CD4-positive, alpha-beta T cell treated with Interleukin-17A for 1 hour (primary cell): ENCODE measurements at regions not wholly inside any gene's neighbourhood (a gene's known extent, or its start where the extent isn't known, plus 50 kb on each side); places are given as distances from the start of the nearest gene placed in this dataset.

Experiments
- DNase-seq: peaks from one replicate; pipeline ENCODE4 v3.0.0-alpha.2; 2020

DNA sequence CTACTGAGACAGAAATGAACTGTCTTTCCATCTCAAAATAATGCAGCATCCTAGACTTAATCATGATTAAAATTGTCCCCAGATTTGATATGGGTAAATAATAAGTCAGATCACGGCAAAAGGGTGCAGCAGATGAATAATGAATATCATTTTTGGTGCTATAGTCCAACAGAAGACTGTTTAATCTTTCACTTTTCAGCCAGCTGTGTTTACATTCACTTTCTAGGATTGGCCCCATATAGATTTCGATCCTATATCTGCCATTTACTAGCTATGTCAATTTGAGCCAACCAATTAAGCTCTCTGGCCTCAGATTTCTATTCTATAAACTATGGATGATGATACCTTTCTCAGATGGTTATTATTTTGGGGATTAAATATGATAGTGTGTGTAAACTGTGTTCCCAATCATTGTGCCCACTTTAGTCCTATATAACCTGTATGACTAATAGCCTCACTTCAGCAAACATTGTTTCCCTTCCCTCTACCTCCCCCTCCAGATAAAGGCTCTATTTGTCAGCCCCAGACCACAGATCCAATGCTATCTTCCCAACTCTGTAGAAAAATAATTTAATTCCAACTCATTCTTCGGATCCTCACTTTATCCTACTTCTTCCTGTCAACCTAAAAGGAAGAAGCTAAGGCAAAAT is 53.6 kb upstream of the NT5E start:
- no peak for DNase-seq

DNA sequence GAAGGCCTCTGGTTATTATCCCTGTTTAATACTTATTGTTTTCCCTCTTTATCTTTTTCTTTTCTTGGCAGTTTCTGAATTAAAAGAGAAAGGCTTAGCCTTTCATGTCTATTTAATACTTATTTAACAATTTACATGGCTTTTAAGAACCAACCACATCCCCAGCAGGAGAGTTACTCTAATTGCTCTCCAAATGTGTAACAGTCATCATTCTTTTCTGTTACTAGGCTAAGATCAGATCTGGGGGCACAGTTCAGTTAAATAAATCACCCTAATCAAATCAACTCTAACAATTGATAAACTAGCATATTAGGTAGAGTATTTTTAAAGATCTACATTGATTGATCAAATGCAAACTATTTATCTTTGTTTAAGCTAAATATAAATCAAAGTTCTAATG is 54.1 kb upstream of the NT5E start:
- no peak for DNase-seq

DNA sequence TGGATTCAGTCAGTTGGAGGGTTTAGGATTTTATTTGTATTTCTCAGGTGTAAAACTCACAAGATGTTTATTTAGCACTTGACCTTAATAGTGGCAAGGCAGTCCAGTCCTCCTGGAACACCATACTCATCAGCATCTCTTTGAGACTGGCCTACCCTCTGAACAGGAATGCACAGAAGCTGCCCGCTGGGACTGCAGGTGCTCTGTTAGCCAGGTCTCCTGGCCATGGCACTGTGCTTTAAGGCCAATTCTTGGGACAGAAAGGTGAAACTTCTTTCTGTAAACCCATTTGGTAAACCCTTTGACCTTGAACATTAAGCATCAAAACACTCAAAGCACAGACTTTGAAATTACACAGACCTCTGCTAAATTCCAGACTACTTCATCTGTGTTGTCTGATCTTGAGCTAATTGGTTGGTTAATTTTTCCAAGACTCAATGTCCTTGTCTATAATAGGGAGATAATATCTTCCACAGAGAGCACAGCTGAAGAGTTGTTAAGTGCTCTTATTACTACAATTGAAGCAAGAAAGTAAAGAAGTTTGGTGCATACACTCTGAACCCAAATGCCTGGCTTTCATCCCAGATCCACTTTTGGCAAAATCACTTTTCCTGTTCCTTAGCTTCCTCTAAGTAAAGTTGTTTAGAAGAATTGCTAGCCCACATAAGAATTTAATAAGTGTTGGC is 54.9 kb upstream of the NT5E start:
- DNase-seq = no peak

DNA sequence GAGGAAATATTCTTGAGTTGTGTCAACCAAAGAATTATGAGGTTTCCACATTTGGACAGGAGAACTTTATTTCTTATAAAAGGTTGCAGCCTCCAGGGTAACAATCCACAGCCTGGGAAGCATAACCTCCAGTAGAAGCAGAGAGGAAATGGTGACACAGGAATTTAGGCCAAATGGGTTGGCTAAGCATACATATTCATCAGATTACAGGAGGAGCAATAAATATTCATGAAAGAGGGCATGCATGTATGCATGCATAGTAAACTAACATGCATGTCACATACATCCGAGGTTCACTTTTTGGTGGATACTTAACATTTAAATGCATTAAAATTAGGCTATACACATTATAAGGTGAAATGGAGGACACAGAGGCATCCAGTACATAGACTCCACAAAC is 55.7 kb upstream of the NT5E start:
- no peak for DNase-seq

DNA sequence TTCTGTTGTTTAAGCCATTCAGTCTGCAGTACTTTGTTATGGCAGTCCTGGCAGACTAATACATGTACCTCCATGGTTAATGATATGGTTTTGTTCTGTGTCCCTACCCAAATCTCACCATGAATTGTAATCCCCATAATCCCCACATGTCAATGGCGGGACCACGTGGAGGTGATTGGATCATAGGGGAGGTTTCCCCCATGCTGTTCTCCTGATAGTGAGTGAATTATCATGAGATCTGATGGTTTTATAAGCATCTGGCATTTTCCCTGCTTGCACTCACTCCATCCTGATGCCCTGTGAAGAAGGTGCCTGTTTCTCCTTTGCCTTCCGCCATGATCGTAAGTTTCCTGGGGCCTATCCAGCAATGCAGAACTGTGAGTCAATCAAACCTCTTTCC is 57.5 kb upstream of the NT5E start:
- DNase-seq = no peak

DNA sequence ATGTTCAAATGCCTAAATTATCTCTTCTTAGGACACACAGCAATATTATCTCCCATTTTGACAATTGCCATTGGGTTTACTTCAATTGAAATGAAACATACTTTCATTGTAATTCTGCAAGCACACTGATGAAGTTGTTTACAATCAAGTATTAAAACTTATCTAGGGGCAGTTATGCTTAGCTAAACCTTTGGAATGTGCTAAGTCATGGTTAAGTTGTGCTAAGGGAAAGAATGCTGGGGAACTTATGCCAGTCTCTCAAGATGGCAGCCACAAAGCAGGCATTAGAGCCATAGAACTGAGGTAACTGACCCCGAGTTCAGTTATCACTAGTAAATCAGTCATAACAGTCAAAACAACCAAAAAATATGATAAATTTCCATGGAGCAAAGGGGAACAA is 59.1 kb upstream of the NT5E start:
- DNase-seq = no peak

- DNase-seq = no peak
These were observed 59.7 kb upstream of the NT5E start for GRCh38 chr6:85390105-85390728.

DNA sequence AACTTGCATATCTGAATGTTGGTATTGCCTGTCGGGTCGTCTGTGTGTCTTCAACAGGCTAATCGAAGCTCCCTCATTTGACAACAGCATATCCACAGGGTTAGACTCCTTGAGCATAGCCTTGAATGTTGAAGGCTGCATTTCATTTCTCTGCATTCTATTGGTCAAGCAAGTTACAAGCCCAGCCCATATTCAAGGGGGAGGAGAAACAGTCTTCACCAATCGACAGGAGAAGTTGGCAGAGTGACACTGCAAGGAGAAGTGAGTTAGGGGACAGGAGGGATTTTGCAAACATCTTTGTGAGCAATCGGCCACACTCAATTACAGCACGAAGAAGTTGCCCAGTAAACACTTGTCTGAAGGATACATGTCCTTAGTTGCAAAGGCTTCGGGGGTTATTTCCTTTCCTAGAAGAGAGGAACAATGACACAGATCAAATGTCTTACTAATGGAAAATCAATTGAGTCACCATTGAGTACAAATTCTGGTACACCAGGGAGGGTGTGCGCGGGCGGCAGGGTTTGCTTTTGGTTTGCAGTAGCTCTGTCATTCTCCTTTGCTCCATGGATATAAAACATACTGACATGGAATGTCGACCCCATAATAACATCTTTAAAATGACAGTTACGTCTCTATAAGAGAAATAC is 60.6 kb upstream of the NT5E start:
- no peak for DNase-seq

DNA sequence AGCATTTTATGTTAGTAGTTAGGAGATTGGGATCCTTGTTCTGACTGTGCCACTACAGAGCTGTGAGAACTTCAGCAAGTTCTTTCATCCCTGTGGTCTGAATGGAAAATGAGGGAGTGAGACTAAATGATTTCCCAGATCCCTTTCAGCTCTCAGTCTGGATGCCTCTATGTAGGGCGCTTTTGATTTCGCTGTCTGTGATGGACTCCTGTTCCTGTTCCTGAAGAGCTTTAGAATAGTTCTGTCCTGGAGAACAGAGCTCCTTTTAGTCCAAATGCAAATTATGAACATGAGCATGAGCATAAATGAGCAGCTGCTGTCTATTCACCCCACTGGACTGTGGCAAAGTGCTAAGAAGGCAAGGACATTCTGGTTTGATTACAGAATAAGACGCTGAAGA is 61.4 kb upstream of the NT5E start:
- DNase-seq = no peak

DNA sequence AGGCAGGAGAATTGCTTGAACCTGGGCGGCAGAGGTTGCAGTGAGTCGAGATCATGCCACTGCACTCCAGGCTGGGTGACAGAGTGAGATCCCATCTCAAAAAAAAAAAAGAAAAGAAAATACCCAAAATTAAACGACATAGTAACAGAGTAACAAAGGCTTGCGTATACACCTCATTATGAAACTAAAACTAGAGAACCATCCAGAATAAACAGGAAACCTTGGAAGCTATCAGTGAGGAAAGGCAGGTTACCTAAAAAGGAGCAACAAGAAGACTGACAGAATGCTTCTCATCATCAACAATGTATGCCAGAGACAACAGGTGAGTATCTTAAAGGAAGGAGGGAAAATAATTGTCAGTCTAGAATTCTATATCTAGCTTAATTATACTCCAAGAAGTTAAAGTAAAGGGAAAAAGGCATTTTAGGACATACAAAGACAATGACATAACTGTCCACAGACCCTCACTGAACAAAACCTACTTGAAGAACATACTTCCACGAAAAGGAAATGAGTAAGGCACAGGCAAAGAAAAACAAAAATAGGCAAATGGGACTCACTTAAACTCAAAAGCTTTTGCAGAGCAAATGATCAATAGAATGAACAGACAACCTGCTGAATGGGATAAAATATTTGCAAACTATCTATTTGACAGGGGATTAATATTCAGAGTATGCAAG is 64.1 kb upstream of the NT5E start:
- no peak for DNase-seq

- DNase-seq = no peak
These were observed 66.8 kb upstream of the NT5E start for GRCh38 chr6:85383042-85383441.

- no peak for DNase-seq
These were observed 67.3 kb upstream of the NT5E start for GRCh38 chr6:85382541-85382940.

GRCh38 chr6:85372915-85373270 is 77.0 kb upstream of the NT5E start:
- DNase-seq = no peak

DNA sequence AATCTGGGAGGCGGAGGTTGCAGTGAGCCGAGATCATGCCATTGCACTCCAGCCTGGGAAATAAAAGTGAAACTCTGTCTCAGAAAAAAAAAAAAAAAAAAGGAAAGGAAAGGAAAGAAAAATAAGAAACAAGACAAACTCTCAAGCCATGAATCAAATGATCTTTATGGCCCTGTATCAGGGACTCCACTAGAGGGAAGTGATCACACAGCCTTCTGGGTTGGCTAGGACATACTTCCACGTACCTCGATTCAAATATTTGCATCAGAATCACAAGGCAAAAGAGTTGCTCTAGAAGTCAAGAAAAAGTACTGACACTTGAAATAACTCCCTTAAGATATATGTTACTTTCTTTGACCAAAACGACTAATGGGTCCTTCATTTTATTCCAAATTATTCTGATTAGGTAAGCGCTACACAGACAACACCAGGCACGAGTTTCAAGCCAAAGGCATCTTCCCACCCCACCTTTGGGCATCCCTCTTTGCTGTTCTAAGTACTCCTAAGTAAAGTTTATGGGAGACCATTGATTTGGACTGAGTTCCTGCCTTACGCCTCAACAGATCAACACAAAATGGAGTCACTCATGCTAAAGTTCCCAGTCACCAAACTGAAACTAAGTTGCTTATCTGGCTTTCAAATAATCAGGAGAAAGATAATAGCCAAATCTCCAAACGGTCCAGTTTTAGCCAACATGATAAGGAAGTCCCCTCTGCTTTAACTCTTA is 77.5 kb upstream of the NT5E start:
- DNase-seq = no peak

GRCh38 chr6:85368631-85369030 is 81.3 kb upstream of the NT5E start:
- no peak for DNase-seq

GRCh38 chr6:85364344-85364743 is 85.5 kb upstream of the NT5E start:
- no peak for DNase-seq

DNA sequence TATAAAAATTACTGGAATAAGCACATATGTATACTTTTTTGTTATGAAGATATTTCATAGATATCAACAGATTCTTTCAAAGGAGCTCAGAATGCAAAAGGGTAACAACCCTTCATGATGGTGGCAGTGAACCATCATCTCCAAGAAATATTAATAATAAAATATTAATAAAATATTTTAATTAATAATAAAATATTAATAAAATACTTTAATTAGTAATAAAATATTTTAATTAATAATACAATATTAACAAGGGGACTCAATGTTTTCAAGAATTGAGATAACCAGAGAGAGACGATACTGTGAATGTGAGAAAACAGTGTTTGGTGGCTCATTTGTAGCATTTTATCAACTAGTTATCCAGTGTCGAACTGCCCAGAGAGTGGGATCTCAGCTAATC is 86.0 kb upstream of the NT5E start:
- DNase-seq = no peak

GRCh38 chr6:85362652-85363310 is 87.1 kb upstream of the NT5E start:
- no peak for DNase-seq

DNA sequence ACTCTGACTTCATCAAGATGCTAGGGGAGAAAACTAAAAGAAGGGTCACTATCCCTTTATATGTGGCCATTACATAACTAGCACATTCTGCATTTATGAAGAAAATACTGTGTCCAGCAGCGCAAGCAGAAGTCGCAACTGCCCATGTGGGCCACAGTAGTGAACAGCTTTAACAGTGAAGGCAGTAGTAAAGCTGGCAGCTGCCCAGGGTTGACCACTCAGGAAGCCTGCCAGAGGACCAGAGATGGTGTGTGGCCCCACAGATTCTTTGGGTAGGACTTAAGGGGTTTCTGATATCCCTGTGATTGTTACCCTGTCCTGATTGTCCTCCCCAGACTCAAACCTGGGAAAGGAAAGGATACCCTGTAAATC is 88.3 kb upstream of the NT5E start:
- DNase-seq = no peak

- DNase-seq = no peak
These were observed 88.9 kb upstream of the NT5E start for GRCh38 chr6:85360794-85361642.

DNA sequence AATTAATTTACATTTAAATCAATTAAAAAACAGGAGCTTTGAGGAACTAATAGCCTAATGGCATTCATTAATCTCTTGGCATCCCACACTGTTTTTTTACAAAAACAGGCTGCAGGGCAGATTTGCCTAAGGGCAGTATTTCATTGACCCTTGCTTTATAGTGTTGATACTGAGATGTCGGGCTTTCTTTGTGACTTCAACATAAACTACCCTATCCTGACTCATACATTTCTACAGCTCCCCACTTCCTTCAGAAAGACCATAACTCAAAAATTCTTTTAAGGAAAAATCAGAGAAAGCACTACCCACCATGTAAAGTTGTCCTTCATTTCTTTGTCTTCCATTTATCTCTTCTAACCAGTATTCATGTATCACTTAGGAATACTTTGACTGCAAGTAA is 92.2 kb upstream of the NT5E start:
- DNase-seq = no peak
